Suppressor macrophage (primary cell): ENCODE measurements at regions not wholly inside any gene's neighbourhood (a gene's known extent, or its start where the extent isn't known, plus 50 kb on each side); places are given as distances from the start of the nearest gene placed in this dataset.

ENCODE experiments used
- DNase-seq, 4 experiments: peaks; one replicate each; pipeline ENCODE4 v3.0.0-alpha.2; 2020 to 2022

DNA sequence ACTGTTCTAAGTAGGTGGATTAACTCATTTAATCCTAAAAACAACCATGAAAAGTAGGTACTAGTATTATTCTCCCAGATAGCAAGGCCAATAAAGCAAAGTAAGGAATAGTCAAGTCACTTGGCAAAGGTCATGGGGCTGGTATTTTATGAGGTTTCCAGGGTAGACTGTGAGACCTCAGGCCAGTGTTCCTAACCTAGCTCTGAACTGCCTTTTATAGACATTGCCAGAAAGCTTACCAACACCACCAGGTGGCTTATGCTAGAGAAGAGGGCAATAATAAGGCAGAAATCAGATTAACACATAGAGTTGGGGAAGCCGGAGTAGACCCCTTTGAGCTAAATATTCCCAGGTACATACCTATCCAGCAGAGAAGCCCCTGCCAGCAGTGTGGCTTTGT lies 490.9 kb upstream of the TENM4 start:
- DNase-seq: no peak

- no peak for DNase-seq
Observed at GRCh38 chr11:79926707-79927106, 485.9 kb upstream of the TENM4 start.

DNA sequence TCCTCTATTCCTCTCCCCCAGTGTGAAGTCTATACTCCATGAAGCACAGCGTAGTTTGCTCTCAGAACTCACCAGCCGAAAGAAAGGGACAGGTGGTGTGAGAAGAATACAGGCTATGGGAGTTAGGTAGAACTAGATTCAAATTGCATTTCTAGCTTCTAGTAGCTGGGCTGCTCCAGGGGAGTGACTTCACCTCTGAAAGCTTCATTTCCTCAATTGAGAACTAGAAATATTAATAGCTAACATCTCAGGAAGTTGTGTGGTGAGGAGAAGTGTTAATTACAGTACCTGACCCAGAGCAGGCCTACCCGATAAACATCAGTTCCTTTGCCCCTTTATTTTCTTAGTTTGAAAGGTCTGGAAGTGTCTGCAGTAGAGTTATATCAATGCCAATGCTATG lies 484.7 kb upstream of the TENM4 start:
- DNase-seq: no peak

GRCh38 chr11:79922641-79923040 lies 481.8 kb upstream of the TENM4 start:
- no peak for DNase-seq

- DNase-seq: no peak
Observed at GRCh38 chr11:79920480-79920879, 479.6 kb upstream of the TENM4 start.

DNA sequence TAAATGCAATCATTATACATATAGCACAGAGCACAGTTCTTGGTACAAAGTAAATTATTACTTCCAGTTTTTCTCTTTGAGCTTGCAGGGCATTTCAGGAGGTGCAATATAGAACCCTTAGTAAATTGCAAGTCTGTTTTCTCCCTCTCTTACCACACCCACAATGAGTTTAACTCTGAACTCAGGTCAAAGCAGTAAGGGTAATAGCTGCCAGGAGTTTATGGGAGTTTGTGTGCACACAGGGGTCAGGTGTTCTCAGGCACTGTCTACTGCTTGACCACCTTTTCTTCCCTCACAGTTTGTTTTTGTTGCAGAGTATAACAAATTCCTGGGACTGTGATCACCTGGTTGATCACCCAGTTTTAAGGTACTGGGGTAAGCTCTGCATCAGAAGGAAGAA lies 478.5 kb upstream of the TENM4 start:
- no peak for DNase-seq

DNA sequence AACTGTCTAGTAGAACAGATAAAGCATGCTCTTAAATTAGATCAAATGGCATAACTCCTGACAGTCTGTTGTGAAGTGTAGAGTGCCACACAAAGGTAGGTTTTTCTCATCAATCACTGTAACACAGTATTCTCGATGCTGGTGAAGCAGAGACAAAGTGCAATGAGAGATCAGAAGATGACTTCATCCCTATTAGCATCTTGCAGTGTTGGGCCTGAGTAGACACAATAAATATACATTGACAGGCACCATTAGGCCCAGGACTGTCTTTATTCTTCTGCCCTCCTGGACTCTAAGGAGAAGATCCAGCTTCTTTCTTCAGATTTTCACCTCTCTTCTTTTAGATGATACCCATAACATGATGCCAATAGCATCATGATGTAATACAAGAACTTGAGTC lies 478.0 kb upstream of the TENM4 start:
- no peak for DNase-seq

DNA sequence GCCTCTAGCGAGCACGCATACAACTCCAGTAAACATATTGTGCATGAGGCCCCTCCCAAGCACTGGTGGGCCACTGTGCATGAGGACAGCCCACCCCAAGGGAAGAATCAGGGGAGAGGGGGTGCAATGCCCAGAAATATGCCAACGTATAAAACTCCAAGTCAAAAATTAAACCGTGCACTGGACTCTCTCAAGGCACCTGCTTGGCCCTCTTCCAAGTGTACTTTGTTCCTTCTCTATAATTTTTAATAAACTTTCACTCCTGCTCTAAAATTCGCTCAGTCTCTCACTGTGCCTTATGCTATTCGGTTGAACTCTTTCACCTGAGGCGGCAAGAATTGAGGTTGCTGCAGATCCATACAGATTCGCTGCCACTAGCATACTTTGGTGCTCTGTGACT lies 465.3 kb upstream of the TENM4 start:
- DNase-seq: no peak

DNA sequence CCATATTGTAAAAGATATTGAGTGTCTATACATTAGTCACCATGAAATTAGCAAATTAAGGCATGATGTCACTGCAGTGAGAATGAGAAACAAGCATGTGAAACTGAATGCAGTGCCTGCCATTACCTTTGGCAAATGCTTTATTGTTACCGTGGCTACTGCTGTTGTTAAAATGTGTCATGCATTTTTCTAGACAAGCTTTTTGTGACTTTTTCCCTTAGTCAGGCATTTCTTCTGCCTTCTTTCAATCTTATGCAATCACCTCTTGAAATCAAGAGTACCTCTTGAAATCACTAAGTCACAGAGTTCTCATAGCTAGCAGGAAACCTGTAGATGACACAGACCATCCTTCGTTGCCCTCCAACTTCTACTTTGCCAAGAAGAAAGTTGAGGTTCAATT lies 461.7 kb upstream of the TENM4 start:
- no peak for DNase-seq

DNA sequence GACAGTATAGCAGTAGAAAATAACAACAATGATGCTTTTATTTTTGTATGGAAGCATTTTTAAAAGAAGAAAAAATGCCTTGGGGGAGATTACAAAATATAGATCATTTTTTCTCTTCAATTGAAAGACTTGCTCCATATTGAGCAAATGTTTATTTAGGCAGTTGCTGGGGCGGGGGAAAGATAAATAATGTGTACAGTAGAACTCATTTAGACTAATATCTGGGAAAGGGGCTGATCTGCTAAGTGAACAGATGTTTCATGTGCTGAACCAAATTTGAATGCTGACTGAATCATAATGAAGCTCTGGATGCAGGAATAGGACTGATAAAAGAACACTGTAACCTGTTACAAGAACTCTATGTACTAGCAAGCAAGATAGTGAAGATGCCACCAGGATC lies 457.1 kb upstream of the TENM4 start:
- no peak for DNase-seq

DNA sequence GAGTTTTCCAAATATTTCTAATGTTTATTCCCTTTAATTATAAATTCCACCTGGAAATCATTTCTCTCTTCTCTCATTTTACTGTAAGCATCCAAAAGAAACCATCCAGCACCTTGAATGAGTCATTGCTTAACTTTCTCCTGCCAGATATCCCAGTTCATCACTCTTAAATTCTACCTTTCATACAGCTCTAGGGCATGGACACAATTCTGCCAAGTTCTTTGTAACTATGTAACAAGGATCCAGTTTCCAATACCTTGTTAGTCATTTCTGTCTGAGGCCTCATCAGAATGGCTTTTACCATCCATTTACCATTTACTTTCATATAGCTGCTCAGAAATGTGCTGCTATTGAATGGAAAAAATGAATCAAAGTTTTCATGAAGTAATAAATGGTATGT lies 455.4 kb upstream of the TENM4 start:
- DNase-seq: no peak

DNA sequence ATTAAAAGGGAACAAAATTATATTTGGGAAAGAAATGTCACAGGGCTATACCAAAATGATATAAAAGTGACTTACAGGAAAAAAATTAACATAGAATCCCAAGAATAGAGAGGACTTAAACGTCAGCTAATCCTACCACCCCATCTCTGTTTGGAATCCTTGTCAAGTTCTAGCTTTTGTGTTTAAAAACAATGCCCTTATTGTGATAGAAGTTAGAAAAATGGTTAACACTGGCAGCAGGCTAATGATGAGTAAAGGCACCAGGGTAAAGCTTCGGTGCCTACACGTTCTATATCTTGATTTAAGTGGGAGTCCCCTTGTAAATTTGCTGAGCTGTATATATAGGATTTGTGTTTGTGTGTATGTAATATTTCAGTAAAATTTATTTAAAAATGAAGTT lies 453.3 kb upstream of the TENM4 start:
- DNase-seq: no peak

DNA sequence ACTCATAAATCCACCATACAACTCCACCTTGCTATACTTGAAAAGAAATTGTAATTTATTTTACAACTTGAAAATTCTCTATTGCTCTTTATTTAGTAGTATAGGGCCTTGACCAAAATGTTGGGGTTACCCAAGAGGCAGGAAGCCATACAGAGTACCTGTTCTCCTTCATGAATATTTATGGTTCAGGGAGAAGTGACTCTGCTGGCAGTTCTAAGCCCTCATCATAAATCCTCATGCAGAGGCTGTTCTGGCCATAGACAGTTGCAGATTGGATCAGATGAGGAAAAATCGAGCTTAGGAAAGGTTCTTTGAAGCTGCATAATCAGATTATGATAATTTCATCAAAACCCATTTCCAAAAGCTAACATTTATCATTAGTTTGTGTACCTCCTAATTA lies 449.4 kb upstream of the TENM4 start:
- DNase-seq: no peak

DNA sequence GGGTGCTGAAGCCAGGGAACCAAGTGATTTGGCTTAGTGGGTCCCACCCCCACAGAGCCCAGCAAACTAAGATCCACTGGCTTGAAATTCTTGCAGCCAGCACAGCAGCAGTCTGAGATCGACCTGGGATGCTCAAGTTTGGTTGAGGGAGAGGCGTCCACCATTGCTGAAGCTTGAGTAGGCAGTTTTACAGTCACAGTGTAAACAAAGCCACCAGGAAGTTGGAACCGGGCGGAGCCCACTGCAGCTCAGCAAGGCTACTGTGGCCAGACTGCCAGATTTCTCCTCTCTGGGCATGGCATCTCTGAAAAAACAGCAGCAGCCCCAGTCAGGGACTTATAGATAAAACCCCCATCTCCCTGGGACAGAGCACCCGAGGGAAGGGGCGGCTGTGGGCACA lies 424.1 kb upstream of the TENM4 start:
- no peak for DNase-seq

DNA sequence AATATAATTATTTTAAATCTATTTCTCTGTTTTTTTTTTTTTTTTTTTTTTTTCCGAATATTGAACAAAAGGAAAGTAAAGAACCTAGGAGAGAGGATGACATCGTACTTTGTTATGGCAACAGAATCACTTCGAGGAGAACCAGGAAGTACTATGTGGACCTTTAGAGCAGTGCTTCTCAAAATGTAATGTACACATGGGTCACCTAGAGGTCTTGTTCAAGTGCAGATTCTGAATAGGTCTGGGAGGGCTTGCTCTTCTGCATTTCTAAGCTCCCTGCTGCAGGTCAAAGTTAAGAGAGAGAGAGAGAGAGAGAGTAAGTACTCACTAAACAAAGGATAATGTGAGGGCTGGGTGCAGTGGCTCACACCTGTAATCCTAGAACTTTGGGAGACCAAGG lies 419.5 kb upstream of the TENM4 start:
- no peak for DNase-seq

DNA sequence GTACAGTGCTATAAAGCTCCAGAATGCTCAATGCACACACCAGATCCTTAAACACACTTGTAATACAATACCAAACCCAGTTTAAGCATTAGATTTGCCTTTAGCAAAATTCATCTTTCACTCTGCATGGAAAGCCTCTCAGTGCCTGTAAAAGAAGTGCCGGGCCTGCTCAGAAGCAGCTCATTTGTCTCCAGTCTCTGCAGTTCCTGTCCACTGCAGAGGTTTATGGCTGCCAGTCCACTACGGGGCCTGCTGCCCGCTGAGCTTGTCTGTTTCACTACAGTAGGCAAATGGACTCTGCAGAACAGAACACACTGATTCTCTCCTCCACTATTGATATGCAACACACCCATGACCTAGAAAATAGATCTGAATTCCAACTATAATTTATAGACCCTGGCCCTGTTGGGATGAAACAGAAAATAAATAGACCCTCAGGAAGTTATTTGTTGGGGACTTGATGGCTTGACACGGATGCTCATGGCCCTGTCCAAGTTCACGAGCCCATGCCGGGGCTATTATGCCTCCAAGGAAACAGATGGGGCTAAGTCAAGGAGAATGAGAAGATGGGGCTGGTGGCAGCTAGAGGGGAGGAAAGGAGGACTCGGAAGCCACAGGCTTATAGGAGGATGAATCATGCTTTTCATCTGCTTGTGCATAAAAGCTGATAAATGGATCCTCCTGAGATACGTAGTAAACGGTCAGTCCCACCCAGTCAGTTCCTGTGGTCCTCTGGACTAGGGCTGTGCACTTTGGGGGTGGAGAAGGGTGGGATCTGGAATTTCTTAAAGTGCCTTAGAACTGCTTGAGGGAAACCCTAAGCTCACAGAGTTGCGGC lies 416.8 kb upstream of the TENM4 start:
- DNase-seq: no peak

GRCh38 chr11:79852176-79852575 lies 411.3 kb upstream of the TENM4 start:
- DNase-seq: no peak

GRCh38 chr11:79845002-79845709 lies 404.3 kb upstream of the TENM4 start:
- no peak for DNase-seq

DNA sequence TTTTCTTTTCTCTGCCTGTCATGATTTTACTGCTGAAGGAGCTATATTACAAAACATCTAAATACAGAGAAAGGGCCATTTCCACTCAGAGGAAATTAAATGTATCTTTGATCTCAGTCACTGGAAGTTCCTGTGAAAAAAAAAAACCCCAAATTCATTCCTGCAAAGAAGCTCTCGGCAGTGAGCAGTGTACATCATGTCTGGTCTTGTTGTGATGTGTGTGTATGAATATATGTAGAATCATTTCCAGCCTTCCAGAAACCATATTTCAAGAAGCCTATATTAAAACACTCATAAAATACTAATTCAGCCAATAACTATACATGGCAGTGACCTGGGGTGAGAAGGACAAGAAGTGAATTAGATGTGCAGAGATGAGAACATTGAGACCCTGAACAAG lies 393.2 kb upstream of the TENM4 start:
- DNase-seq: no peak

DNA sequence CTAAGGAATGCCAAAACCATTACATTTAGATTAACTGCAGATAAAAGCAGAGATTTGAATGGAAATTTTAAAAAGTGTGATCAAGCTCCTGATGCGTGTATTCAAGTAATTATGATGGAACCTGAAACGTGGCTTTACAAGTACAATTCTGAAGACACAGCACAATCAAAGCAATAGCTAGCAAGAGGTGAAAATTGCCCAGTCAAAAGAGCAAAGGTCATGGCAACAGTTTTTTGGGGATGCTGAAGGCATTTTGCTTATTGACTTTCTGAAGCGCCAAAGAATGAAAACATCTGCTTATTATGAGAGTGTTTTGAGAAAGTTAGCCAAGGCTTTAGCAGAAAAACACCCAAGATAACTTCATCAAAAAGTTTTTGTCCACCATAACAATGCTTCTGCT lies 389.6 kb upstream of the TENM4 start:
- DNase-seq: no peak

DNA sequence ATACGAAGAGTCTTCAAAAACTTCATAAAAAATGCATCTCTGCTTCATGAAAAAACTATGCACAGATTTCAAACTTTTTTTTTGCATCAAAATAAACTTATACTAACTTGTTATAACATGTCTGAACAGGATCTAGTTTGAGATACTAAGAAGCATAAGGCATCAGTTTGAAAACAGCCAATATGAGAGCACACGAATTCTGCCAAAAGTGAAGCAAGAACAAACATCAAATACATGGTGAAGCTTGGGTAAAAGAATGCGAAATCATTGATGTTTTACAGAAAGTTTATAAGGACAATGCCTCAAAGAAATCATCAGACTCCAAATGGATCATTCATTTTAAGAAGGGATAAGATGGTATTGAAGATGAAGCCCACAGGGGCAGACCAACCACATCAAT lies 389.1 kb upstream of the TENM4 start:
- DNase-seq: no peak

DNA sequence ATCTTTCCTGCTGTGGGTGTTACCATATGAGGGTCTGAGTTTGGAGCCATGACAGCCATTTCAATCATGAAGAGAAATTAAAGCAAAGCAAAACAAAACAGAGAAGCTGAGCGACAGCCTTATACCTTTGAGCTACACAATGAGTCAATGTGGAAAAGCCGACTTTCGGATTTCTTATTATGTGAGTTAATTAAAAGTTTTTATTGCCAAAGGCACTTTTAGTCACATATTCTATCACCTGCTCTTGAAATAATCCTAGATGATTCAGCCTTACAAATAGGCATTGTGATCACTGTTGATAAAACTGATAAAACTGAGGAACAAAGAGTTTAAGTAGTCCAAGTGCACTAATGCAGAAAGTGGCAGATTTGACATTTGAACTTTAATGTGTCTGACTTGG lies 381.9 kb upstream of the TENM4 start:
- DNase-seq: no peak

GRCh38 chr11:79813551-79813950 lies 372.7 kb upstream of the TENM4 start:
- no peak for DNase-seq

- no peak for DNase-seq
Observed at GRCh38 chr11:79809487-79809886, 368.7 kb upstream of the TENM4 start.

DNA sequence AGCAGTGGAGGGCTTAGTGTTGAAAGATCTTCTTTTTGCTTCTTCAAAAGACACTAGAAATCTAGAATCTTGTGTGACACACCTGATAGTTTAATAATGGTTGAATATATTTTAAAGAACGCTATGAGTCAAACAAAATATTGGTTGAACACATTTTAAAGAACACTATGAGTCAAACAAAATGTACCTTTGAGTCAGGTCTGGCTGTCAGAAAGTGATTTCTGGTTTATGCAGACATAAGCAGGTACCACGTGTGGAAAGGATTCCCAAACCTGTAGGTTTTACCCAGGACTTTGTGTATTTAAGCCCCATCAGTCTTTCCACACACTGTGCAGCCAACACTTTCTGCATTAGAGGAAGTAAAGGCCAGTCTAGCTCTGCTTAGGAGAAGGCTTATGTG lies 366.7 kb upstream of the TENM4 start:
- no peak for DNase-seq
